H1 (cell line): ENCODE measurements at regions not wholly inside any gene's neighbourhood (a gene's known extent, or its start where the extent isn't known, plus 50 kb on each side); places are given as distances from the start of the nearest gene placed in this dataset.

Experiments used
- CTCF ChIA-PET: fragments of 300-600 bp; sonication (Branson Sonifier 250); formaldehyde crosslinking; loops from one replicate; lab custom pipeline; 2021; ENCODE audit not compliant: partially characterized antibody; lab: Charles Lee
- POLR2A ChIA-PET: fragments of 300-600 bp; sonication (Branson Sonifier 250); formaldehyde crosslinking; loops from one replicate; lab custom pipeline; 2021; ENCODE audit warnings: inconsistent platforms; ENCODE audit not compliant: partially characterized antibody; lab: Charles Lee
- DNase-seq, 2 experiments: peaks; one replicate each; pipeline versions ENCODE4 v3.0.0 to v3.0.0-alpha.2; 2010 to 2022; ENCODE audit warnings: low spot score in 2 of 2, low read depth in 1 of 2, mixed read lengths in 1 of 2
- FAIRE-seq: peaks from 2 replicates; lab custom pipeline; 2011; peaks lifted over from hg19 to GRCh38; lab: Jason Lieb, UNC
- H2AFZ ChIP-seq: 2 replicates; pipeline ENCODE4 v1.8.1; 2012; ENCODE audit warnings: low read length, inconsistent platforms
- H2AK5ac ChIP-seq: 2 replicates; pipeline ENCODE4 v1.6.1; 2013; ENCODE audit warnings: low read depth, low read length
- H2BK120ac ChIP-seq: replicated peaks from 2 replicates; pipeline ENCODE3; 2013; ENCODE audit warnings: low read depth, low read length, inconsistent platforms
- H2BK12ac ChIP-seq: 2 replicates; pipeline ENCODE4 v1.6.1; 2013; ENCODE audit warnings: low read depth, low read length
- H2BK15ac ChIP-seq: 2 replicates; pipeline ENCODE4 v1.6.1; 2013; ENCODE audit warnings: low read length
- H2BK20ac ChIP-seq: 2 replicates; pipeline ENCODE4 v1.6.1; 2013; ENCODE audit warnings: low read length
- H2BK5ac ChIP-seq: 2 replicates; pipeline ENCODE4 v1.6.1; 2013; ENCODE audit warnings: low read depth, low read length
- H3K14ac ChIP-seq: 2 replicates; pipeline ENCODE4 v1.6.1; 2013; ENCODE audit warnings: inconsistent platforms; ENCODE audit not compliant: insufficient read length
- H3K18ac ChIP-seq: 2 replicates; pipeline ENCODE4 v1.6.1; 2013; ENCODE audit warnings: low read length; ENCODE audit errors: extremely low read depth
- H3K23ac ChIP-seq: 2 replicates; pipeline ENCODE4 v1.6.1; 2013; ENCODE audit warnings: inconsistent platforms; ENCODE audit not compliant: insufficient read length
- H3K23me2 ChIP-seq: 2 replicates; pipeline ENCODE4 v1.6.1; 2013; ENCODE audit warnings: low read depth, low read length
- H3K27ac ChIP-seq: 2 replicates; pipeline ENCODE4 v1.6.1; 2011; ENCODE audit warnings: low read depth, low read length, inconsistent platforms
- H3K27me3 ChIP-seq, 4 experiments: replicated peaks in 1 of 4; 1 replicate in 1 of 4; 2 replicates in 3 of 4; pipeline versions ENCODE4 v1.6.1 to v1.8.1; 2011 to 2013; ENCODE audit warnings: low read length in 3 of 4, mild to moderate bottlenecking in 3 of 4, inconsistent platforms in 2 of 4, mixed read lengths in 2 of 4, moderate library complexity in 1 of 4; ENCODE audit not compliant: control insufficient read depth in 3 of 4, insufficient read depth in 3 of 4; ENCODE audit errors: extremely low read depth in 1 of 4
- H3K36me3 ChIP-seq, 4 experiments: 2 replicates each; pipeline versions ENCODE4 v1.6.1 to v1.8.1; 2011 to 2013; ENCODE audit warnings: mild to moderate bottlenecking in 4 of 4, low read length in 3 of 4, moderate library complexity in 2 of 4, control low read depth in 1 of 4, inconsistent platforms in 1 of 4; ENCODE audit not compliant: insufficient read depth in 4 of 4, control insufficient read depth in 2 of 4
- H3K4ac ChIP-seq: replicated peaks from 2 replicates; pipeline ENCODE3; 2013; ENCODE audit warnings: low read length, low read depth, mixed read lengths, inconsistent platforms; ENCODE audit not compliant: insufficient read length
- H3K4me1 ChIP-seq, 4 experiments: replicated peaks in 1 of 4; 1 replicate in 1 of 4; 2 replicates in 3 of 4; pipeline versions ENCODE4 v1.6.1 to v1.8.1; 2011 to 2013; ENCODE audit warnings: low read length in 3 of 4, inconsistent platforms in 2 of 4, mixed read lengths in 1 of 4; ENCODE audit not compliant: insufficient read depth in 4 of 4, control insufficient read depth in 3 of 4
- H3K4me2 ChIP-seq, 2 experiments: 2 replicates each; pipeline versions ENCODE4 v1.6.1 to v1.8.1; 2011 to 2013; ENCODE audit warnings: low read depth in 2 of 2, low read length in 2 of 2, control low read depth in 1 of 2, inconsistent platforms in 1 of 2, mild to moderate bottlenecking in 1 of 2; ENCODE audit not compliant: insufficient read depth in 1 of 2
- H3K4me3 ChIP-seq, 4 experiments: fragments of 200-600, 300-600 bp in 1 of 4; sonication (generic), shearing (Covaris generic), sonication (Bioruptor Twin) in 1 of 4; 2 replicates each; pipeline versions ENCODE4 v1.5.1 to v1.8.1; 2011 to 2016; ENCODE audit warnings: low read length in 4 of 4, low read depth in 3 of 4, control low read depth in 2 of 4, inconsistent platforms in 2 of 4, mild to moderate bottlenecking in 2 of 4, mixed read lengths in 1 of 4, moderate library complexity in 1 of 4; ENCODE audit not compliant: insufficient read depth in 2 of 4; ENCODE audit errors: extremely low read depth in 1 of 4
- H3K56ac ChIP-seq: replicated peaks from 2 replicates; pipeline ENCODE3; 2013; ENCODE audit warnings: low read depth, mild to moderate bottlenecking, mixed read lengths, low read length, inconsistent platforms; ENCODE audit not compliant: insufficient read length
- H3K79me1 ChIP-seq: 2 replicates; pipeline ENCODE4 v1.6.1; 2013; ENCODE audit warnings: low read depth, low read length, control low read depth
- H3K79me2 ChIP-seq, 2 experiments: 2 replicates each; pipeline versions ENCODE4 v1.6.1 to v1.8.1; 2012 to 2013; ENCODE audit warnings: low read length in 2 of 2, mild to moderate bottlenecking in 2 of 2, inconsistent platforms in 1 of 2; ENCODE audit not compliant: insufficient read depth in 2 of 2, control insufficient read depth in 1 of 2
- H3K9ac ChIP-seq, 4 experiments: replicated peaks in 1 of 4; 1 replicate in 1 of 4; 2 replicates in 3 of 4; pipeline versions ENCODE4 v1.6.1 to v1.8.1; 2011 to 2013; ENCODE audit warnings: low read depth in 3 of 4, low read length in 3 of 4, control low read depth in 2 of 4, mild to moderate bottlenecking in 2 of 4, moderate library complexity in 2 of 4, inconsistent platforms in 1 of 4; ENCODE audit errors: extremely low read depth in 1 of 4
- H3K9me3 ChIP-seq, 2 experiments: 2 replicates each; pipeline versions ENCODE4 v1.6.1 to v1.8.1; 2012 to 2013; ENCODE audit warnings: mild to moderate bottlenecking in 2 of 2, moderate library complexity in 2 of 2, control low read depth in 1 of 2, inconsistent platforms in 1 of 2, low read depth in 1 of 2, low read length in 1 of 2, mixed read lengths in 1 of 2; ENCODE audit not compliant: insufficient read depth in 2 of 2
- H4K20me1 ChIP-seq, 2 experiments: replicated peaks in 1 of 2; 2 replicates each; pipeline versions ENCODE3 to v1.8.1; 2011 to 2013; ENCODE audit warnings: inconsistent platforms in 2 of 2, low read length in 2 of 2, mild to moderate bottlenecking in 1 of 2; ENCODE audit not compliant: insufficient read depth in 2 of 2, control insufficient read depth in 1 of 2
- H4K5ac ChIP-seq: 2 replicates; pipeline ENCODE4 v1.6.1; 2013; ENCODE audit warnings: low read length, low read depth, mixed read lengths, inconsistent platforms; ENCODE audit not compliant: insufficient read length
- H4K8ac ChIP-seq: 2 replicates; pipeline ENCODE4 v1.8.0; 2013; ENCODE audit warnings: mild to moderate bottlenecking, moderate library complexity, low read length, inconsistent platforms; ENCODE audit not compliant: insufficient read depth; ENCODE audit errors: extremely low read depth
- H4K91ac ChIP-seq: replicated peaks from 2 replicates; pipeline ENCODE3; 2013; ENCODE audit warnings: low read length, mixed read lengths, inconsistent platforms; ENCODE audit not compliant: insufficient read length
- ASH2L ChIP-seq: fragments of 200-600, 300-600 bp; sonication (generic); IDR thresholded peaks from one replicate; pipeline ENCODE4 v1.7.1; 2017; ENCODE audit warnings: low read length
- ATF2 ChIP-seq: IDR thresholded peaks from 2 replicates; pipeline ENCODE4 v1.6.1; 2012; ENCODE audit warnings: low read length, inconsistent platforms
- BCL11A ChIP-seq, 2 experiments: IDR thresholded peaks; one replicate each; pipeline ENCODE4 v1.6.1; 2011; ENCODE audit warnings: low read depth in 2 of 2, low read length in 2 of 2, mild to moderate bottlenecking in 2 of 2
- CREB1 ChIP-seq: IDR thresholded peaks from 2 replicates; pipeline ENCODE4 v1.6.1; 2012; ENCODE audit warnings: inconsistent platforms
- KDM1A ChIP-seq: fragments of 200-600, 300-600 bp; sonication (generic); IDR thresholded peaks from 2 replicates; pipeline ENCODE4 v1.7.1; 2016; ENCODE audit warnings: mild to moderate bottlenecking, low read length, borderline replicate concordance
- KDM4A ChIP-seq: IDR thresholded peaks from one replicate; pipeline ENCODE4 v1.7.1; 2012; ENCODE audit warnings: low read depth, mild to moderate bottlenecking, moderate library complexity, low read length, inconsistent platforms; ENCODE audit not compliant: severe bottlenecking
- NRF1 ChIP-seq: IDR thresholded peaks from 2 replicates; pipeline ENCODE4 v1.6.1; 2011; ENCODE audit warnings: mild to moderate bottlenecking, low read depth, low read length, improper control_type of control experiment
- RAD21 ChIP-seq, 2 experiments: IDR thresholded peaks in 1 of 2; conservative IDR thresholded peaks in 1 of 2; 2 replicates each; pipeline ENCODE4 v1.6.1; 2011; ENCODE audit warnings: low read depth in 2 of 2, low read length in 2 of 2, improper control_type of control experiment in 1 of 2, inconsistent platforms in 1 of 2, mild to moderate bottlenecking in 1 of 2, moderate library complexity in 1 of 2
- SUZ12 ChIP-seq: fragments of 200-600 bp; sonication (generic); IDR thresholded peaks from 2 replicates; pipeline ENCODE4 v1.6.1; 2012; ENCODE audit warnings: mild to moderate bottlenecking, inconsistent platforms, low read length, moderate library complexity, mixed read lengths
- TEAD4 ChIP-seq: IDR thresholded peaks from 2 replicates; pipeline ENCODE4 v1.6.1; 2012; ENCODE audit warnings: low read depth, low read length, inconsistent platforms, mixed read lengths
- WGBS, 2 experiments: shearing (Covaris generic) in 1 of 2; methylation state at CpG; one replicate each; pipeline versions ENCODE4 v1.1.6 to v1.1.7; 2013 to 2015; ENCODE audit warnings: low lambda C conversion rate in 2 of 2, mixed read lengths in 2 of 2, inconsistent platforms in 1 of 2, low coverage in 1 of 2, missing lambda C conversion rate in 1 of 2; ENCODE audit not compliant: insufficient replicate concordance in 2 of 2, insufficient coverage in 1 of 2, insufficient read length in 1 of 2; ENCODE audit errors: extremely low coverage in 1 of 2, missing lambda C conversion rate in 1 of 2; 5-methylcytosine and 5-hydroxymethylcytosine counted together

GRCh38 chr5:126360467-126360866 lies 62.7 kb upstream of the GRAMD2B start (continued):
- no peak for TF ChIP-seq ASH2L

DNA sequence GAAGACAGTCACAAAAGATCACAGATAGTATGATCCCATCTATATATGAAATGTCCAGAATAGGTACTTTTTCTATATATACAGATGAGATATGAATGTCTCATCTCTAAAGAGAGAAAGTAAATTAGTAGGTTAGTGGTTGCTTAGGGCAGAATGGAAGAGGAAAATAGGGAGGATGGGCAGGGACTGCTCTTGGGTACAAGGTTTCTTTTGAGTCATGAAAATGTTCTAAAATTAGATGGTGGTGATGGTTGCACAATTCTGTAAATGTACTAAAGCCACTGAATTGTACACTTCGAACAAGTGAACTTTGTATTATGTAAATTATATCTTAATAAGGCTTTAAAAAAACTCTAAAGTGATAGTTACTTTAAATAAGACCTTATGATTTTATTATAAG lies 59.6 kb upstream of the GRAMD2B start:
- 96% methylated on average over 1 of the region's 1 CpG; no CpG with 5 or more reads in 1 of the 2 experiments for WGBS, 2 experiments
- Histone ChIP-seq H3K4me1 (peaks cover under 1 to 7% (median 1%) of the 10 kb centered on the region in 4 experiments; a peak in 6 of 7 replicates), H3K36me3 (no peaks in the 10 kb centered on the region), H3K79me2 (no peaks in the 10 kb centered on the region), H3K23me2 (no peaks in the 10 kb centered on the region), H4K8ac (no peak overlapping the region), H3K14ac (no peak overlapping the region), H2BK15ac (no peak overlapping the region), H3K9ac (no peak overlapping the region), H3K4me3 (no peak overlapping the region), H3K18ac (no peak overlapping the region), H3K9me3 (no peaks in the 10 kb centered on the region), H3K27ac (no peak overlapping the region), H2BK20ac (no peak overlapping the region), H2BK120ac (no peak overlapping the region), H2BK5ac (no peak overlapping the region), H3K79me1 (no peaks in the 10 kb centered on the region), H2AK5ac (no peak overlapping the region), H2AFZ (no peak overlapping the region), H4K91ac (no peak overlapping the region), H3K4ac (no peak overlapping the region), H4K5ac (no peak overlapping the region), H3K23ac (no peak overlapping the region), H3K27me3 (no peaks in the 10 kb centered on the region), H3K4me2 (no peak overlapping the region), H3K56ac (no peak overlapping the region), H2BK12ac (no peak overlapping the region), H4K20me1 (no peaks in the 10 kb centered on the region)
- ChIA-PET CTCF (no interaction called here), POLR2A (no interaction called here)
- DNase-seq (no peak), FAIRE-seq (no peak)
- TF ChIP-seq TEAD4, result no peak
- no peak for TF ChIP-seq BCL11A (IDR thresholded peaks at IDR 0.05; ENCODE audit: low read depth in 2 of 2, low read length in 2 of 2)
- TF ChIP-seq CREB1, result no peak
- no peak for TF ChIP-seq RAD21 (IDR thresholded peaks at IDR 0.05 in 1 of 2, conservative IDR thresholded peaks at IDR 0.05 in 1 of 2; ENCODE audit: low read depth in 2 of 2, low read length in 2 of 2)
- no peak for TF ChIP-seq ATF2
- no peak for TF ChIP-seq SUZ12
- TF ChIP-seq KDM4A, result no peak
- no peak for TF ChIP-seq KDM1A
- no peak for TF ChIP-seq NRF1
